Fibroblast of lung (primary cell): ENCODE measurements at regions not wholly inside any gene's neighbourhood (a gene's known extent, or its start where the extent isn't known, plus 50 kb on each side); places are given as distances from the start of the nearest gene placed in this dataset.

Source experiments
- DNase-seq, 2 donors: peaks; one replicate each; pipeline versions ENCODE4 v3.0.0 to v3.0.0-alpha.2; 2010; ENCODE audit warnings: low read depth in 2 of 2
- H2AFZ ChIP-seq: 2 replicates; pipeline ENCODE4 v1.5.1; 2012; ENCODE audit warnings: low read length, control low read depth, inconsistent platforms
- H3K27ac ChIP-seq: 2 replicates; pipeline ENCODE4 v1.5.1; 2011; ENCODE audit warnings: low read length, control low read depth; ENCODE audit not compliant: insufficient read depth
- H3K27me3 ChIP-seq: 2 replicates; pipeline ENCODE4 v1.5.1; 2011; ENCODE audit warnings: mild to moderate bottlenecking, low read length; ENCODE audit not compliant: control insufficient read depth, insufficient read depth
- H3K36me3 ChIP-seq: 2 replicates; pipeline ENCODE4 v1.5.1; 2011; ENCODE audit warnings: low read length; ENCODE audit not compliant: control insufficient read depth, insufficient read depth
- H3K4me1 ChIP-seq: 2 replicates; pipeline ENCODE4 v1.5.1; 2011; ENCODE audit warnings: low read length; ENCODE audit not compliant: control insufficient read depth, insufficient read depth; ENCODE audit errors: extremely low read depth
- H3K4me2 ChIP-seq: 2 replicates; pipeline ENCODE4 v1.5.1; 2011; ENCODE audit warnings: low read length, control low read depth; ENCODE audit not compliant: insufficient read depth; ENCODE audit errors: extremely low read depth
- H3K4me3 ChIP-seq, 4 experiments: fragments of 200-600 bp in 1 of 4; sonication (generic) in 1 of 4; replicated peaks in 1 of 4; 2 replicates each; pipeline ENCODE4 v1.5.1; 2011 to 2016; ENCODE audit warnings: low read length in 4 of 4, low read depth in 3 of 4, mild to moderate bottlenecking in 3 of 4, control low read depth in 2 of 4, inconsistent platforms in 1 of 4, mixed read lengths in 1 of 4; ENCODE audit not compliant: insufficient read depth in 1 of 4; ENCODE audit errors: control extremely low read depth in 1 of 4
- H3K79me2 ChIP-seq: 2 replicates; pipeline ENCODE4 v1.5.1; 2012; ENCODE audit warnings: mild to moderate bottlenecking, low read length, inconsistent platforms; ENCODE audit not compliant: control insufficient read depth, insufficient read depth
- H3K9ac ChIP-seq: 2 replicates; pipeline ENCODE4 v1.5.1; 2011; ENCODE audit warnings: mild to moderate bottlenecking, low read length, control low read depth; ENCODE audit not compliant: insufficient read depth
- H3K9me3 ChIP-seq: 2 replicates; pipeline ENCODE4 v1.5.1; 2012; ENCODE audit warnings: low read depth, low read length; ENCODE audit not compliant: control insufficient read depth, insufficient read depth
- H4K20me1 ChIP-seq: 2 replicates; pipeline ENCODE4 v1.5.1; 2011; ENCODE audit warnings: low read length; ENCODE audit not compliant: control insufficient read depth, insufficient read depth; ENCODE audit errors: extremely low read depth
- EZH2 ChIP-seq: IDR thresholded peaks from 2 replicates; pipeline ENCODE4 v1.5.1; 2012; ENCODE audit warnings: low read length, control low read depth, mild to moderate bottlenecking; ENCODE audit errors: missing control alignments
- TF ChIP-seq, protein P1 (sequence below), 2 donors: IDR thresholded peaks in 1 of 2; conservative IDR thresholded peaks in 1 of 2; 1 replicate in 1 of 2; 2 replicates in 1 of 2; pipeline ENCODE4 v1.5.1; 2011 to 2012; ENCODE audit warnings: low read length in 2 of 2, control low read depth in 1 of 2, inconsistent platforms in 1 of 2, low read depth in 1 of 2, mild to moderate bottlenecking in 1 of 2

DNA sequence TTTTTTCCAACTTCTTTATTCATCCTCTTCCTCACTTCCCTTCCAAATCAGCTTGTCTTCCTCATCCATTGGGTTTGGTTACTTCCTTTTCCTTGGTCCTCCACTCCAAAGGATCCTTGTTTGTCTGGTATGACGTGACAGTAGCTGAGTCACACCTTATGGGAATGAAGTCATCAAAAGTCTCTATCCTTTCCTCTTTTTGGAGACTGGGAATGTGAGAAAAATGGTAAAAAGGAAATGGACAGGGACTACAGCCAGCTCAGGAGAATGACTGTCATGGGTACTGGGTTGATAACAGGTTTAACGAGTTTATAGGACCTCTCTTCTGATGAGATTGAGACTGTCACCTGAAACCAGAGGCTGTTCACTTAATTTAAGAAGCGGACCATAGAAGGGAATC lies 76.2 kb upstream of the MYO10 start:
- no peaks in the 10 kb centered on the region for H3K9me3 ChIP-seq
- H3K4me3 ChIP-seq = no peak overlapping the region
- no peaks in the 10 kb centered on the region for H3K36me3 ChIP-seq
- no peaks in the 10 kb centered on the region for H3K79me2 ChIP-seq
- H3K9ac ChIP-seq = no peak overlapping the region
- no peak overlapping the region for H3K4me2 ChIP-seq
- H3K4me1 ChIP-seq = no peaks in the 10 kb centered on the region
- H3K27ac ChIP-seq = no peak overlapping the region
- no peak overlapping the region for H2AFZ ChIP-seq
- peak in 1 of 2 donors; percentile 61 for DNase-seq
- H3K27me3 ChIP-seq = no peaks in the 10 kb centered on the region
- no peaks in the 10 kb centered on the region for H4K20me1 ChIP-seq
- no peak for TF ChIP-seq EZH2
- TF ChIP-seq, protein P1, sequence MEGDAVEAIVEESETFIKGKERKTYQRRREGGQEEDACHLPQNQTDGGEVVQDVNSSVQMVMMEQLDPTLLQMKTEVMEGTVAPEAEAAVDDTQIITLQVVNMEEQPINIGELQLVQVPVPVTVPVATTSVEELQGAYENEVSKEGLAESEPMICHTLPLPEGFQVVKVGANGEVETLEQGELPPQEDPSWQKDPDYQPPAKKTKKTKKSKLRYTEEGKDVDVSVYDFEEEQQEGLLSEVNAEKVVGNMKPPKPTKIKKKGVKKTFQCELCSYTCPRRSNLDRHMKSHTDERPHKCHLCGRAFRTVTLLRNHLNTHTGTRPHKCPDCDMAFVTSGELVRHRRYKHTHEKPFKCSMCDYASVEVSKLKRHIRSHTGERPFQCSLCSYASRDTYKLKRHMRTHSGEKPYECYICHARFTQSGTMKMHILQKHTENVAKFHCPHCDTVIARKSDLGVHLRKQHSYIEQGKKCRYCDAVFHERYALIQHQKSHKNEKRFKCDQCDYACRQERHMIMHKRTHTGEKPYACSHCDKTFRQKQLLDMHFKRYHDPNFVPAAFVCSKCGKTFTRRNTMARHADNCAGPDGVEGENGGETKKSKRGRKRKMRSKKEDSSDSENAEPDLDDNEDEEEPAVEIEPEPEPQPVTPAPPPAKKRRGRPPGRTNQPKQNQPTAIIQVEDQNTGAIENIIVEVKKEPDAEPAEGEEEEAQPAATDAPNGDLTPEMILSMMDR (conservative IDR thresholded peaks at IDR 0.05 in 1 of 2, IDR thresholded peaks at IDR 0.05 in 1 of 2; ENCODE audit: low read depth in 1 of 2, low read length in 2 of 2) = no peak

DNA sequence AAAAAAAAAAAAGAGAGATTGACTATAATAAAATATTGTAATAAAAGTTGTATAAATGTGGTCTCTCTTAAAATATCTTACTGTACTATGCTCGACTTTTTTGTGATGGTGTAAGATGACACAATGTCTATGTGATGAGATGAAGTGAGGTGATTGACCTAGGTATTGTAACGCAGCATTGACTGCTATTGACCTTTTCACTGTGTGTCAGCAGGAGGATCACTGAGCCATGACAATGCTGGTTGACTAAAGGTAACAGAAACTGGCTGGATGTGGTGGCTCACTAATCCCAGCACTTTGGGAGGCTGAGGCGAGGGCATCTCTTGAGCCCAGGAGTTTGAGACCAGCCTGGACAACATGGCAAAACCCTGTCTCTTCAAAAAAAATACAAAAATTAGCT lies 78.6 kb upstream of the MYO10 start:
- no peak overlapping the region for H3K4me2 ChIP-seq
- H3K9ac ChIP-seq = no peak overlapping the region
- H3K4me3 ChIP-seq = no peak overlapping the region
- H3K27me3 ChIP-seq = no peaks in the 10 kb centered on the region
- no peaks in the 10 kb centered on the region for H4K20me1 ChIP-seq
- no peaks in the 10 kb centered on the region for H3K79me2 ChIP-seq
- peaks cover 3% of the 10 kb centered on the region for H3K4me1 ChIP-seq
- H3K9me3 ChIP-seq = no peaks in the 10 kb centered on the region
- no peak overlapping the region for H2AFZ ChIP-seq
- TF ChIP-seq EZH2 = no peak
- TF ChIP-seq, protein P1 (conservative IDR thresholded peaks at IDR 0.05 in 1 of 2, IDR thresholded peaks at IDR 0.05 in 1 of 2; ENCODE audit: low read depth in 1 of 2, low read length in 2 of 2) = no peak
- no peak overlapping the region for H3K27ac ChIP-seq
- no peaks in the 10 kb centered on the region for H3K36me3 ChIP-seq
- DNase-seq = no peak

DNA sequence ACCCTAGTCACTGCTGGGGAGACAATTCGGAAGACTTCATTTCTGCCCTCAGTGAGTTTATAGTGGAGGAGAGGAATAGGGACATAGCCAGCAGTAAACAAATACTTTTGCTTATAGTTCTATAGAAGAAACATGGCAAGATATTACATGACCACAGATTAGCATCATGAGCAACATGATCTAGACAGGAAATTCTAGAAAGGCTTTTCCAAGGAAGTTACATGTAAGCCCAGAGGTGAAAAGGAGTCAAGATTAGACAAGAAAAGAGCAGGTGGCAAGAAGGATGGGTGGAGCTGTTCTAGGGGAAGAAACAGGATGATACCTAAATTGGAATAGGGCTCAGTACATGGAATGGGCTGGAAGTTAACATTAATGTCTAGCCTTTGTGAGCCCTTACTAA lies 82.8 kb upstream of the MYO10 start:
- no peak for DNase-seq
- H3K4me2 ChIP-seq = no peak overlapping the region
- no peak overlapping the region for H3K4me3 ChIP-seq
- H3K79me2 ChIP-seq = no peaks in the 10 kb centered on the region
- H3K9me3 ChIP-seq = no peaks in the 10 kb centered on the region
- H3K9ac ChIP-seq = no peak overlapping the region
- no peak overlapping the region for H3K27ac ChIP-seq
- H4K20me1 ChIP-seq = no peaks in the 10 kb centered on the region
- TF ChIP-seq, protein P1 (conservative IDR thresholded peaks at IDR 0.05 in 1 of 2, IDR thresholded peaks at IDR 0.05 in 1 of 2; ENCODE audit: low read depth in 1 of 2, low read length in 2 of 2) = no peak
- H3K36me3 ChIP-seq = no peaks in the 10 kb centered on the region
- no peak overlapping the region for H2AFZ ChIP-seq
- H3K4me1 ChIP-seq = peaks cover 4% of the 10 kb centered on the region
- H3K27me3 ChIP-seq = no peaks in the 10 kb centered on the region
